Heart left ventricle (tissue), 16 donors: ENCODE measurements at regions not wholly inside any gene's neighbourhood (a gene's known extent, or its start where the extent isn't known, plus 50 kb on each side); places are given as distances from the start of the nearest gene placed in this dataset.
A peak's percentile ranks its signal among the peaks of the same experiment; 100 is the strongest.

Source experiments
- ATAC-seq, 4 donors: fragments of 200-7000 bp; cut with Tn5 transposase; one replicate each; pipeline ENCODE4 v1.9.1; 2020 to 2022; ENCODE audit warnings: moderate library complexity in 4 of 4, mild to moderate bottlenecking in 3 of 4, moderate number of reproducible peaks in 1 of 4
- DNase-seq, 5 donors: peaks; one replicate each; pipeline ENCODE4 v3.0.0-alpha.2; 2020
- H3K27ac ChIP-seq, 12 donors: fragments of 200-600 bp; sonication (generic) in 4 of 12; one replicate each; pipeline versions ENCODE4 v1.5.0 to v1.8.0; 2016 to 2022; ENCODE audit warnings: mild to moderate bottlenecking in 2 of 12
- H3K27me3 ChIP-seq, 9 donors: fragments of 200-600 bp; sonication (generic) in 2 of 9; one replicate each; pipeline versions ENCODE4 v1.5.1 to v1.8.0; 2016 to 2022; ENCODE audit warnings: mild to moderate bottlenecking in 3 of 9
- H3K36me3 ChIP-seq, 9 donors: fragments of 200-600 bp; sonication (generic) in 2 of 9; one replicate each; pipeline versions ENCODE4 v1.5.0 to v1.8.0; 2018 to 2022; ENCODE audit warnings: mild to moderate bottlenecking in 2 of 9
- H3K4me1 ChIP-seq, 12 donors: fragments of 200-600 bp; sonication (generic) in 4 of 12; one replicate each; pipeline versions ENCODE4 v1.5.0 to v1.8.0; 2016 to 2022; ENCODE audit warnings: mild to moderate bottlenecking in 3 of 12
- H3K4me3 ChIP-seq, 12 donors: fragments of 200-600 bp; sonication (generic) in 4 of 12; one replicate each; pipeline versions ENCODE4 v1.5.0 to v1.8.0; 2017 to 2022; ENCODE audit warnings: mild to moderate bottlenecking in 9 of 12, moderate library complexity in 4 of 12
- H3K9me3 ChIP-seq, 12 donors: fragments of 200-600 bp; sonication (generic) in 4 of 12; one replicate each; pipeline versions ENCODE4 v1.5.0 to v1.8.0; 2016 to 2022; ENCODE audit warnings: mild to moderate bottlenecking in 1 of 12
- CTCF ChIP-seq, 12 donors: fragments of 200-600 bp; sonication (generic) in 4 of 12; IDR thresholded peaks; one replicate each; pipeline versions ENCODE4 v1.5.0 to v1.8.0; 2018 to 2022; ENCODE audit warnings: antibody characterized with exemption in 12 of 12, mild to moderate bottlenecking in 5 of 12
- POLR2A ChIP-seq, 2 donors: fragments of 450-650 bp; IDR thresholded peaks; one replicate each; pipeline ENCODE4 v1.6.1; 2017; ENCODE audit warnings: antibody characterized with exemption in 2 of 2, mild to moderate bottlenecking in 2 of 2, moderate library complexity in 2 of 2
- WGBS, 4 donors: extraction: QIAGEN DNeasy Blood & Tissue Kit in 2 of 4; methylation state at CpG; one replicate each; pipeline versions ENCODE4 v1.1.5 to v1.1.7; 2013 to 2018; 5-methylcytosine and 5-hydroxymethylcytosine counted together
- intact Hi-C, 10 donors: fragments of 100-400 bp; cut with DNase I; formaldehyde crosslinking; loops; one replicate each; pipeline versions ENCODE4 v1.11.1 to v1.14.2; 2022
- donor health status: ischemic (EF 13 %, LVEDD 7.1; RV severe dilation, severe dysfunction).
- donor health status: healthy with polysubstance abuse.
- donor health status: DM: no; HTN: yes; CAD: no.
- donor health status: DM: no; HTN: no; CAD: no.
- donor health status: ischemic (EF 25% LVEDD 6.9; RV normal size, moderate dysfunction).
- donor health status: ischemic (EF 25% LVEDD 5.7; RV mildly dilated, moderate dysfunction).
- donor health status: healthy.
- donor health status: DM: yes; HTN: yes; CAD: no.
- donor health status: ischemic (EF 35%, LVEDD 5.7; RV mildly dilated, moderate dysfunction).
- donor health status: nonischemic (EF 11% LVEDD 7.7; RV severe dilation, severe dysfunction).
- donor health status: DM: yes; HTN: yes; CAD: no.
- donor health status: PGD.
- donor health status: ischemic (EF 29% LVEDD 5.4; RV normal size, mild dysfunction).
- donor health status: nonischemic (EF 23%, LVEDD 6.1; RV moderate dilation, normal function).

- H3K36me3 ChIP-seq, result no peaks in the 10 kb centered on the region
- WGBS, 4 donors, result 85 to 92% (median 88%) methylated on average over 2 of the region's 2 CpGs
- H3K27me3 ChIP-seq, result no peaks in the 10 kb centered on the region
- no peak overlapping the region for H3K4me3 ChIP-seq
- intact Hi-C loops, result no loop called here
- no peaks in the 10 kb centered on the region for H3K4me1 ChIP-seq
- H3K9me3 ChIP-seq, result no peaks in the 10 kb centered on the region
- ATAC-seq (no peak), DNase-seq (no peak)
- no peak overlapping the region for H3K27ac ChIP-seq
- TF ChIP-seq CTCF (IDR thresholded peaks at IDR 0.05) (no peak), POLR2A (IDR thresholded peaks at IDR 0.05) (no peak)
Measured at GRCh38 chr6:9422138-9422537, 986.8 kb upstream of the SLC35B3 start.

GRCh38 chr6:9420316-9421015, 985.1 kb upstream of the SLC35B3 start:
- intact Hi-C loops, result no loop called here
- no peak for ATAC-seq
- Histone ChIP-seq H3K27ac (no peak overlapping the region), H3K27me3 (no peaks in the 10 kb centered on the region), H3K9me3 (no peaks in the 10 kb centered on the region), H3K4me3 (no peak overlapping the region), H3K4me1 (no peaks in the 10 kb centered on the region), H3K36me3 (no peaks in the 10 kb centered on the region)
- TF ChIP-seq CTCF (IDR thresholded peaks at IDR 0.05), result no peak
- TF ChIP-seq POLR2A (IDR thresholded peaks at IDR 0.05), result no peak
- DNase-seq, result no peak
- WGBS, 4 donors, result 45 to 62% (median 57%) methylated on average over 6 of the region's 6 CpGs

GRCh38 chr6:9417400-9417799, 982.1 kb upstream of the SLC35B3 start:
- H3K27me3 ChIP-seq, result no peaks in the 10 kb centered on the region
- DNase-seq, result no peak
- H3K27ac ChIP-seq, result no peak overlapping the region
- H3K4me3 ChIP-seq, result no peak overlapping the region
- no peaks in the 10 kb centered on the region for H3K4me1 ChIP-seq
- ATAC-seq, result no peak
- WGBS, 4 donors, result 69 to 85% (median 75%) methylated on average over 2 of the region's 2 CpGs
- no peaks in the 10 kb centered on the region for H3K9me3 ChIP-seq
- no peaks in the 10 kb centered on the region for H3K36me3 ChIP-seq
- no peak for TF ChIP-seq CTCF (IDR thresholded peaks at IDR 0.05)
- intact Hi-C loops, result no loop called here

- ATAC-seq (peak in 3 of 4 donors; percentile 64 to 71 (median 65)), DNase-seq (peak in 1 of 5 donors; percentile 30)
- intact Hi-C loops, result loop anchor here in 9 of 10 donors (2.0 to 5.0 kb wide), 3 partner anchors 156 to 162 kb away; no protein-coding TSS in a partner anchor
- no peaks in the 10 kb centered on the region for H3K36me3 ChIP-seq
- no peak overlapping the region for H3K4me3 ChIP-seq
- H3K27me3 ChIP-seq, result no peaks in the 10 kb centered on the region
- no peaks in the 10 kb centered on the region for H3K9me3 ChIP-seq
- 26 to 33% (median 30%) methylated on average over 5 of the region's 5 CpGs for WGBS, 4 donors
- no peaks in the 10 kb centered on the region for H3K4me1 ChIP-seq
- TF ChIP-seq CTCF (IDR thresholded peaks at IDR 0.05) (peak in 9 of 12 donors; percentile 34 to 61 (median 51)), POLR2A (IDR thresholded peaks at IDR 0.05) (no peak)
- H3K27ac ChIP-seq, result no peak overlapping the region
Measured at GRCh38 chr6:9412951-9413559, 977.7 kb upstream of the SLC35B3 start.
